HG03342 (cell line): ENCODE measurements at regions not wholly inside any gene's neighbourhood (a gene's known extent, or its start where the extent isn't known, plus 50 kb on each side); places are given as distances from the start of the nearest gene placed in this dataset.
"Not testable (repeated sequence)": the region's sequence is repeated elsewhere in the genome, so short reads cannot be mapped to it uniquely, and the experiment has no call there.

ENCODE experiments used
- ATAC-seq: cut with Tn5 transposase; IDR thresholded peaks from one replicate; pipeline ENCODE4 v1.9.1; 2021; ENCODE audit warnings: mild to moderate bottlenecking, moderate library complexity; ENCODE audit not compliant: unreplicated experiment

GRCh38 chr10:44564361-44564760 lies 179.5 kb upstream of the CXCL12 start:
- ATAC-seq = no peak

GRCh38 chr10:44564790-44565189 lies 179.9 kb upstream of the CXCL12 start:
- no peak for ATAC-seq

- no peak for ATAC-seq
Observed at GRCh38 chr10:44566786-44567185, 181.9 kb upstream of the CXCL12 start.

- ATAC-seq = no peak
Observed at GRCh38 chr10:44567471-44567870, 182.6 kb upstream of the CXCL12 start.

- ATAC-seq = no peak
Observed at GRCh38 chr10:44569193-44570091, 184.5 kb upstream of the CXCL12 start.

GRCh38 chr10:44571701-44572100 lies 186.8 kb upstream of the CXCL12 start:
- ATAC-seq = no peak

GRCh38 chr10:44572146-44572545 lies 187.2 kb upstream of the CXCL12 start:
- ATAC-seq = no peak

GRCh38 chr10:44573821-44574220 lies 188.9 kb upstream of the CXCL12 start:
- no peak for ATAC-seq

- no peak for ATAC-seq
Observed at GRCh38 chr10:44574596-44575480, 189.9 kb upstream of the CXCL12 start.

GRCh38 chr10:44575601-44576380 lies 190.9 kb upstream of the CXCL12 start:
- ATAC-seq = no peak

GRCh38 chr10:44576702-44577191 lies 191.8 kb upstream of the CXCL12 start:
- no peak for ATAC-seq

- ATAC-seq = no peak
Observed at GRCh38 chr10:44577533-44577932, 192.6 kb upstream of the CXCL12 start.

GRCh38 chr10:44578271-44578670 lies 193.4 kb upstream of the CXCL12 start:
- ATAC-seq = no peak

- ATAC-seq = not testable (repeated sequence)
Observed at GRCh38 chr10:44578963-44579362, 194.1 kb upstream of the CXCL12 start.

- no peak for ATAC-seq
Observed at GRCh38 chr10:44581996-44582395, 197.1 kb upstream of the CXCL12 start.

GRCh38 chr10:44587488-44588318 lies 202.8 kb upstream of the CXCL12 start:
- ATAC-seq = no peak

- ATAC-seq = no peak
Observed at GRCh38 chr10:44589181-44589943, 204.5 kb upstream of the CXCL12 start.

- ATAC-seq = no peak
Observed at GRCh38 chr10:44589944-44590449, 205.1 kb upstream of the CXCL12 start.

- no peak for ATAC-seq
Observed at GRCh38 chr10:44591911-44592310, 207.0 kb upstream of the CXCL12 start.
